GM23248 (cell line): ENCODE measurements at regions not wholly inside any gene's neighbourhood (a gene's known extent, or its start where the extent isn't known, plus 50 kb on each side); places are given as distances from the start of the nearest gene placed in this dataset. TPM values are rescaled to one million over a fixed set of nuclear protein-coding genes. Genes with fewer than 3 reads are reported as not detected.

Experiments used
- DNase-seq: peaks from one replicate; pipeline ENCODE4 v3.0.0-alpha.2; 2015
- H2AFZ ChIP-seq: fragments of 200-600 bp; sonication (generic); 2 replicates; pipeline ENCODE4 v1.6.1; 2016; ENCODE audit warnings: antibody characterized with exemption
- H3F3A ChIP-seq: fragments of 200-600 bp; sonication (generic); 2 replicates; pipeline ENCODE4 v1.6.1; 2016; ENCODE audit warnings: mild to moderate bottlenecking, antibody characterized with exemption, mixed run types; ENCODE audit not compliant: insufficient read depth
- H3K27ac ChIP-seq: fragments of 200-600 bp; sonication (generic); 2 replicates; pipeline ENCODE4 v1.5.1; 2016; ENCODE audit warnings: mild to moderate bottlenecking
- H3K27me3 ChIP-seq: fragments of 200-600 bp; sonication (generic); replicated peaks from 2 replicates; pipeline ENCODE4 v1.6.1; 2016; ENCODE audit warnings: mild to moderate bottlenecking; ENCODE audit not compliant: insufficient read depth
- H3K36me3 ChIP-seq: fragments of 200-600 bp; sonication (generic); 2 replicates; pipeline ENCODE4 v1.6.1; 2016; ENCODE audit warnings: low read depth, mild to moderate bottlenecking
- H3K4me1 ChIP-seq: fragments of 200-600 bp; sonication (generic); 2 replicates; pipeline ENCODE4 v1.6.1; 2016; ENCODE audit warnings: mild to moderate bottlenecking; ENCODE audit not compliant: insufficient read depth
- H3K4me2 ChIP-seq: fragments of 200-600 bp; sonication (generic); one replicate; pipeline ENCODE4 v1.6.1; 2016; ENCODE audit warnings: mild to moderate bottlenecking; ENCODE audit not compliant: unreplicated experiment
- H3K4me3 ChIP-seq: fragments of 200-600 bp; sonication (generic); 2 replicates; pipeline ENCODE4 v1.5.1; 2016; ENCODE audit warnings: mild to moderate bottlenecking
- H3K79me2 ChIP-seq: fragments of 200-600 bp; sonication (generic); 2 replicates; pipeline ENCODE4 v1.6.1; 2016; ENCODE audit warnings: mild to moderate bottlenecking; ENCODE audit not compliant: insufficient read depth
- H3K9ac ChIP-seq: fragments of 200-600 bp; sonication (generic); 2 replicates; pipeline ENCODE4 v1.6.1; 2016; ENCODE audit warnings: mild to moderate bottlenecking
- H3K9me2 ChIP-seq: fragments of 200-600 bp; sonication (generic); 2 replicates; pipeline ENCODE4 v1.6.1; 2016; ENCODE audit warnings: mixed run types, mild to moderate bottlenecking, moderate library complexity; ENCODE audit not compliant: insufficient read depth
- H3K9me3 ChIP-seq: fragments of 200-600 bp; sonication (generic); one replicate; pipeline ENCODE4 v1.6.1; 2017; ENCODE audit warnings: low read depth
- H4K20me1 ChIP-seq: fragments of 200-600 bp; sonication (generic); 2 replicates; pipeline ENCODE4 v1.6.0; 2016; ENCODE audit not compliant: insufficient read depth
- EZH2 ChIP-seq: fragments of 200-600 bp; sonication (generic); IDR thresholded peaks from 2 replicates; pipeline ENCODE4 v1.6.1; 2018; ENCODE audit warnings: antibody characterized with exemption, mild to moderate bottlenecking; ENCODE audit not compliant: insufficient read depth, poor library complexity, severe bottlenecking
- EZH2phosphoT487 ChIP-seq: fragments of 200-600 bp; sonication (generic); IDR thresholded peaks from 2 replicates; pipeline ENCODE4 v1.6.1; 2018; ENCODE audit warnings: antibody characterized with exemption, moderate library complexity, mild to moderate bottlenecking, low read depth; ENCODE audit not compliant: insufficient read depth
- WGBS, 2 experiments: methylation state at CpG; one replicate each; pipeline ENCODE4 v1.1.6; 2015 to 2017; ENCODE audit warnings: low lambda C conversion rate in 2 of 2, low coverage in 1 of 2; ENCODE audit errors: missing lambda C conversion rate in 2 of 2; 5-methylcytosine and 5-hydroxymethylcytosine counted together
- in situ Hi-C: fragments of 300-500 bp; cut with MboI; formaldehyde crosslinking; loops from 2 replicates; pipeline ENCODE4 v1.15.0; 2020
- small RNA-seq: library from RNA; depleted of rRNA; stranded (forward); fragments of <200 nt; gene quantifications from one replicate; pipeline ENCODE3, GENCODE V24; 2014; ENCODE audit warnings: low read depth, low replicate concordance

- H3K27me3 ChIP-seq = 0 out of 2 replicates have a peak, but pooled peaks cover 7% of the 10 kb centered on the region
- DNase-seq = no peak
- no peak overlapping the region for H3K4me2 ChIP-seq
- no peak overlapping the region for H3K9ac ChIP-seq
- no peaks in the 10 kb centered on the region for H3K79me2 ChIP-seq
- no peak overlapping the region for H2AFZ ChIP-seq
- in situ Hi-C loops = no loop called here
- H3K4me3 ChIP-seq = no peak overlapping the region
- TF ChIP-seq EZH2phosphoT487 (no peak), EZH2 (no peak)
- 59 to 68% methylated on average over 9 of the region's 9 CpGs for WGBS, 2 experiments
- no peaks in the 10 kb centered on the region for H3K4me1 ChIP-seq
- H4K20me1 ChIP-seq = no peaks in the 10 kb centered on the region
- no peak overlapping the region for H3K27ac ChIP-seq
- H3K9me2 ChIP-seq = no peaks in the 10 kb centered on the region
- H3K36me3 ChIP-seq = no peaks in the 10 kb centered on the region
- H3F3A ChIP-seq = no peaks in the 10 kb centered on the region
- H3K9me3 ChIP-seq = no peaks in the 10 kb centered on the region
These were observed 156.3 kb downstream of the FNDC1 start for GRCh38 chr6:159325476-159325875.

- Histone ChIP-seq H3K79me2 (no peaks in the 10 kb centered on the region), H4K20me1 (no peaks in the 10 kb centered on the region), H3K9me2 (no peaks in the 10 kb centered on the region), H3K36me3 (no peaks in the 10 kb centered on the region), H3K9ac (no peak overlapping the region), H3K27ac (no peak overlapping the region), H3K4me1 (no peaks in the 10 kb centered on the region), H3K27me3 (0 out of 2 replicates have a peak, but pooled peaks cover 11% of the 10 kb centered on the region), H3K4me3 (no peak overlapping the region), H3K4me2 (no peak overlapping the region), H3K9me3 (no peaks in the 10 kb centered on the region), H3F3A (no peaks in the 10 kb centered on the region), H2AFZ (no peak overlapping the region)
- TF ChIP-seq EZH2phosphoT487 (no peak), EZH2 (no peak)
- in situ Hi-C loops = no loop called here
- WGBS, 2 experiments = 80 to 92% methylated on average over 2 of the region's 2 CpGs
- no peak for DNase-seq
These were observed 155.4 kb downstream of the FNDC1 start for GRCh38 chr6:159324596-159324995.

Small RNA genes lying in the stretch of these regions (small RNA-seq; reads per million reads assigned to genes)
- gene AL078604.3 = not detected
